ENCODE measurements at regions not wholly inside any gene's neighbourhood (a gene's known extent, or its start where the extent isn't known, plus 50 kb on each side); places are given as distances from the start of the nearest gene placed in this dataset.

- DNase-seq (ENCODE audit: low read depth), result no peak
These were observed 766.1 kb upstream of the SALL3 start for GRCh38 chr18:78213361-78213994.

GRCh38 chr18:78221496-78221895 lies 758.1 kb upstream of the SALL3 start:
- no peak for DNase-seq (ENCODE audit: low read depth)

- DNase-seq (ENCODE audit: low read depth), result no peak
These were observed 750.6 kb upstream of the SALL3 start for GRCh38 chr18:78228974-78229373.

- no peak for DNase-seq (ENCODE audit: low read depth)
These were observed 748.7 kb upstream of the SALL3 start for GRCh38 chr18:78230911-78231310.

- no peak for DNase-seq (ENCODE audit: low read depth)
These were observed 747.4 kb upstream of the SALL3 start for GRCh38 chr18:78232196-78232595.

- no peak for DNase-seq (ENCODE audit: low read depth)
These were observed 741.8 kb upstream of the SALL3 start for GRCh38 chr18:78237864-78238263.

GRCh38 chr18:78238404-78239089 lies 741.1 kb upstream of the SALL3 start:
- DNase-seq (ENCODE audit: low read depth), result no peak

DNA sequence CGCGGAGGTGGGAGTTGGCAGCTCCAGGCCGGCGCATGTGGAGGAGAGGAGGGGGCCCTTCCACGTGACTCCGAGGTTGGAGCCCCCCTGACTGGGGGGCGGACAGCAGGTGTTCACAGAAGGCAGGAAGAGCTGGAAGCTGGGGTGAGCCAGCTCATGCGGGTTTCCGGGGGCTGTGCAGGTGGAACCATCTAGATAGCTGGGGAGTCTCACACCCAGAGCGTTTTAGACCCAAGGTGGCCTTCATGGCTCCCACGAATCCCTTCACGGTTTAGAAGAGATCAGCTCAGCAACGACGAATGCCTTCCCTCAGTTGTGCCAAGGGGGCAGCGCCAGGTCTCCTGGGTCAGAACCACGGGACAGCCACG lies 740.5 kb upstream of the SALL3 start:
- DNase-seq (ENCODE audit: low read depth), result no peak

DNA sequence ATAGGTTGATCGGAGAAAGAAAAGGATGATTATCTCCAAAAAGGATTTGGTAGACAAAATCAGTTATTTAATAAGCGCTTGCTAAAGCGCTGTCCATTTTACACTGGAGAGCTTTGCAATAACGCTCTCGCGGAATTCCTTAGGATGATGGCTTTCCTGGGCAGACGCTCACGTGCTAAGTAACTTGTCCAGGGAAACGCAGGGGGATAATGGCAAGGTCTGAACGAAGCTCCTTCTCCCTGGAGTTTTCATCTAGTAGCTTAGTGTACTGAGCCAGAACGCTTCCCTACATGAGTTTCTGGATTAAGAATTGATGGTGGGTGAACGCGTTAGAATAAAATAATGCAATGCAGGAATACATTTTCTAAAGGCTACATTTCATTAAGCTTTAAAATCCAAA lies 739.5 kb upstream of the SALL3 start:
- no peak for DNase-seq (ENCODE audit: low read depth)

- no peak for DNase-seq (ENCODE audit: low read depth)
These were observed 738.9 kb upstream of the SALL3 start for GRCh38 chr18:78240627-78241252.

GRCh38 chr18:78241535-78242253 lies 737.9 kb upstream of the SALL3 start:
- no peak for DNase-seq (ENCODE audit: low read depth)

GRCh38 chr18:78242254-78242643 lies 737.4 kb upstream of the SALL3 start:
- no peak for DNase-seq (ENCODE audit: low read depth)

GRCh38 chr18:78242806-78243205 lies 736.8 kb upstream of the SALL3 start:
- DNase-seq (ENCODE audit: low read depth), result no peak

DNA sequence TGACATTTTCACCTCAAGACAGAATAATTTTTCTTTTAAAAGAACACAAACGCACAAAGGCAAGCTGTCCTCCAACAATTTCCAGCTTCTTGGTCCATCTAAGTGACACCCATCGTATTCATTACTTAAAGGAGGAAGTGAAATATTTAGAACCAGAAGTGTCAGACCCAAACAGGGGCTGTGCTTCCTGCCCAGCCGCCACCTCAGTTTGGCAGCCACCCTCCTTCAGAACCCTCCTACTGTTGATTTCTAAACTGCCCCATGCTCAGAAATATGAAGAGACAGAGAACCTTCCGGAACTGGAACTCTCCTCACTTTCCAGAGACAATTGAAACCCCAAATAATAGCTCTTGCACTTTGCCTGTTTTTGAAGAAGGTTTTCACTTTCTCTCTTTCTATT lies 734.8 kb upstream of the SALL3 start:
- DNase-seq (ENCODE audit: low read depth), result no peak

DNA sequence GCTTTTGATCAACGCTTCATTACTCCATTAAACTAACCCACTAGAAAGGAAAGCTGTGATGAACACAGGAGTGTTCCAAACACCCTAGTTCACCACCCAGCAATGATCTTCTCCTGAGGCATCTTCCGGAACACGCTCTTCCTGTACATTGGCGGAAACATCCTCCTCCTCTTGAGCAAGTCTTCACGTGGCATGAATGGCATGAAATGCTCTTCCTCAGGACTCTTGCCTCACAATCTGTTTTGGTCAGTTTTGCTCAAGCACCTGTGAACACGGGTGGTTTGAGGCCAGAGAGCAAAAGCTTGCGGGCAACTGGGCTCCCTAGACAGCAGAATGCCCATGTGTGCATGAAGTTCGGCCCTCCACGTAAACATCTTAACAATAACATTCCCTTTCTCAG lies 734.2 kb upstream of the SALL3 start:
- no peak for DNase-seq (ENCODE audit: low read depth)

GRCh38 chr18:78246050-78246449 lies 733.6 kb upstream of the SALL3 start:
- DNase-seq (ENCODE audit: low read depth), result no peak

DNA sequence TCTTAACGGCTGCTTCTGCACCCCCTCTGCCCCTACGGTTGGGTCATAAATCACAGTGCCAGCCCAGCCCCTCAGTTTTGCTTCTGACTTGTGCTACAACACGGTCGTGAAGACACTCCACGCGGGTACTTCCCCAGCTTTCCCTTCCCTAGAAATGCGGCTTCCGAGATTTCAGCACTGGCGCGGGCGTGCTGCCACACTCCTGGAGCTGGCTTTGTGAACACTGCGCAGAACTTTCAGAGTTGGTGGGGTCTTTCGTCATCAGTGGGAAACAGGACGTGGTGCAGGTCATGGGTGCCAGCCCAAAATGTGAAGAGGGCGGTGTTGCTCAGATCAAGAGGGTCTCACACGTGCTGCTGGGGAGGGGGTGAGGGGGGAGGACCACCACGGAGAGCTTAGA lies 733.0 kb upstream of the SALL3 start:
- DNase-seq (ENCODE audit: low read depth), result no peak

DNA sequence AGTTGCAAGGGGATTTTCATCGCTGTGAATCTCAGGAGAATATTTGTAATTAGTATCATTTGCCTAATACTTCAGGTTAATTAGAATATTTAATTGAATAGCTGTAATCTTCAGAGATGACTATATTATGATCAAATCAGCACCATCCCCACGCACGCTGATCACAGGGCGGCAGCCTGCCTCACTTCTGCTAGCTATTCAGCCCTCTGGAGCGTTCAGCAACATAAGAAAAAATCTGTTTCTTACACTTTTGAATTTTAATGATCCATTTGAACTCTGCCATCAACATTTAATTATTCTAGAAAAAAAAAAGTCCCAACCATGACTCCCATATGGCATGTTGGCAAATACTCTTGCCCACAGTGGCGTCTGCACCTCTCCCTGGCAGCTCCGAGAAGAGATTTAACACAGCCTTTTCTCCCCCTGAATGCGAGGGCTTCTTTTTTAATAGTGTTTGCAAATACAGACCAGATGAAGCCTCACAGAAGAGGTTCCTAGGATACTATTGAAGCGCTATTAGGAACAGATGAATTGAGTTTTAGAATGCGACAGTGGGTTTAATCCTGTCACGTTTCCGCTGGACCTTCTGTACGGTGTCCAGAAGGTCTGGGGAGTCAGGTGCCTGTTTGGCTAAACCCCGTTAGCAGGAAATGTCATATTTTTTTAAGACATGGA lies 731.9 kb upstream of the SALL3 start:
- no peak for DNase-seq (ENCODE audit: low read depth)

- DNase-seq (ENCODE audit: low read depth), result no peak
These were observed 724.6 kb upstream of the SALL3 start for GRCh38 chr18:78255013-78255412.

GRCh38 chr18:78268226-78268988 lies 711.2 kb upstream of the SALL3 start:
- DNase-seq (ENCODE audit: low read depth), result no peak

- no peak for DNase-seq (ENCODE audit: low read depth)
These were observed 707.8 kb upstream of the SALL3 start for GRCh38 chr18:78271790-78272189.

GRCh38 chr18:78273876-78274275 lies 705.7 kb upstream of the SALL3 start:
- DNase-seq (ENCODE audit: low read depth), result no peak

Data from activated gamma-delta T cell treated with anti-CD3 and anti-CD28 coated beads, Interleukin-2, amount 50 U/mL, for 16 hours (primary cell).